NCI-H226 (cell line): ENCODE measurements at regions not wholly inside any gene's neighbourhood (a gene's known extent, or its start where the extent isn't known, plus 50 kb on each side); places are given as distances from the start of the nearest gene placed in this dataset.
"Not testable (repeated sequence)": the region's sequence is repeated elsewhere in the genome, so short reads cannot be mapped to it uniquely, and the experiment has no call there.

Source experiments
- DNase-seq: peaks from one replicate; pipeline ENCODE4 v3.0.0-alpha.2; 2015

- DNase-seq = no peak
Measured at GRCh38 chr4:103499094-103499493, 220.7 kb downstream of the TACR3 start.

- DNase-seq = peak; percentile 13
Measured at GRCh38 chr4:103498161-103499070, 221.4 kb downstream of the TACR3 start.

DNA sequence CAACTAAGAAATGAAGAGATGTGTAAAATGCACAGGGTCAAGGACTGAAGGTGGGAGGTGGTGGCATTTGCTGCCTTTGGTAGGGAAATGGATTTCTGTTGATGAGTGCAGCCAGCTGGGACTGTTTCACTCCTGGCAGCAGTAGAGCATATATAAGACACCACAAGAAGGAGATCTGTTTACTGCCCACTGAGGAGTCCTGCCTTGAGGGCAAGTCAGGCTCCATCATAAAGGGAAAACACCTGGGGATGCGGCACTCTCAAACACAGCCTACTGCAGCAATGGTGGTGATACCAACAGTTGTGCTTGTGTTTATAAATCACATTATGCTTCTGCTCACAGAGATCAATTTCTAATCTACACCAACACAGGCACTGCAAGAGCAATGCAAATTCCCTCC, 222.1 kb downstream of the TACR3 start:
- DNase-seq = no peak

GRCh38 chr4:103496800-103497199, 223.0 kb downstream of the TACR3 start:
- no peak for DNase-seq

DNA sequence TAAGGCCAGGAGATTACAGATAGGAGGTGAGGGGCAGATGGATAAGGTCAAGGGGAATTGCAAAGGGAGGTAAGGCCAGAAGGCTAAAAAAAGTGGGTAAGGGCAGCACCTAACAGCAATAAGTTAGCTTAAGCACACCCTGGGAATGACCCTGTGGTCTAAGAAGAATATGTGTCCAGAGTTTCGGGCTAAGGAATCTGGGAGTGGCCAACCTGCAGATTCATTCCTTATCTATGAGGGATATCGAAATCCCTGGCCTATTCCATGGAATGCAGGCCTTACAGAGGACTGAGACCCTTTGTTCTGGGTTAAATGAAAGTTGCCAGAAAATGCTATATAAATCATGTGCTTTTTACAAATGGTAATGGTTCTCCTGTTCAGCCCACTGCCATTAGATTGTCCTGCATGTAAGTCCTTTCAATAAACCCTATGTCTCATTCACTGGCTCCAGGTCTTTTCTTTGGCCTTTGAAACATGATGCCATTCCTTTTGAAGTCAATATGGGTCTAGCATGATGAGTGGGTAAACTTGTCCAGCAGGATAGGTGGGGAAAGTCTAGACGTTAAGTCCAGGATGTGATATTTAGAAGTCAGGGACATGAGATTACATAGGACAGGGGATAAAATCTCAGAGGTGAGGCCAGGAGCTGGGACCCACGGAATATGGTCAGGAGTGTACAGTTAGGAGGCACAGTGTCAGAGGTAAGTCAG, 226.2 kb downstream of the TACR3 start:
- DNase-seq = no peak

DNA sequence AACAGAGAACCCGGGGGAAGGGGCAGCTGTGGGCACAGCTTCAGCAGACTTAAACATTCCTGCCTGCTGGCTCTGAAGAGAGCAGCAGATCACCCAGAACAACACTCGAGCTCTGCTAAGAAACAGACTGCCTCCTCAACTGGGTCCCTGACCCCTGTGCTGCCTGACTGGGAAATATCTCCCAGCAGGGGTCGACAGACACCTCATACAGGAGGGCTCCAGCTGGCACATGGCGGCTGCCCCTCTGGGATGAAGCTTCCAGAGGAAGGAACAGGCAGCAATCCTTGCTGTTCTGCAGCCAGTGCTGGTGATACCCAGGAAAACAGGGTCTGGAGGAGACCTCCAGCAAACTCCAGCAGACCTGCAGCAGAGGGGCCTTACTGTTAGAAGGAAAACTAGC, 234.5 kb downstream of the TACR3 start:
- not testable (repeated sequence) for DNase-seq

- DNase-seq = no peak
Measured at GRCh38 chr4:103484521-103484920, 235.3 kb downstream of the TACR3 start.

DNA sequence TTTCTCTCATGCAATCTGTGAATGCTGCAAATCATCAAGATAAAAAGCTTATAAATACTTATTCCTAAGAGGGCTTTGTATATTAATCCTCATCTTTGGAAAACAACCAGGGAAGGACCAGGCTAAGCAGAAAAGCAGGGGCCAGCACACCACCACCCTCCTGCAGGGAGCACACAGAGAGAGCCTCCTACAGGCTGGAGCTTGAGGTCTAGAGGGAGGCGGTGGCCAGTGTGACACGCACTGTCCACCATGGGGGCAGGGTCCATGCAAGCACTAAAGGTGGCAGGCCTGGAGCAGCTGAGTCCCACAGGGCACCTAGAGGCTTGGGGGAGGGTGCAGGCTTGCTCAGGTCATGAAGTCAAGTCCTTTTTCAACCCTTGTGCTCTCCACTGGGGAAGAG, 236.9 kb downstream of the TACR3 start:
- DNase-seq = no peak

DNA sequence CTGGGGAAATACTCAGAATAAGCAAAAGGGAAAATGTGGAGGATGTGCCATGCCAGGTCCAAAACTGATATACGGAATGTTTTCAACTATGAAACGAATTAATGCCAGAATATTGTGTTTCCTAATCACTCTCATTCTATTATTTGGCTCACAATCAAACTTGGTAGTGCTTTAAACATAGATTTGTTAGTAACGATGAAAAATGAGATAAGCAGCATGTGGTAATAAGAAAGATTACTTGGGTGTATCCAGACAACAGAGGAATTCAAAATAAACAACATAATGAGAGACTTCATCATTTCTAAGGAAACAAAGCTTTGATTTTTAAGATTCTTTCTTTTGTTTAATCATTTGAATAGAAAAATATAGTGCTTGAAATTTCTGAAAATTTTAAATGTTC, 237.3 kb downstream of the TACR3 start:
- no peak for DNase-seq

DNA sequence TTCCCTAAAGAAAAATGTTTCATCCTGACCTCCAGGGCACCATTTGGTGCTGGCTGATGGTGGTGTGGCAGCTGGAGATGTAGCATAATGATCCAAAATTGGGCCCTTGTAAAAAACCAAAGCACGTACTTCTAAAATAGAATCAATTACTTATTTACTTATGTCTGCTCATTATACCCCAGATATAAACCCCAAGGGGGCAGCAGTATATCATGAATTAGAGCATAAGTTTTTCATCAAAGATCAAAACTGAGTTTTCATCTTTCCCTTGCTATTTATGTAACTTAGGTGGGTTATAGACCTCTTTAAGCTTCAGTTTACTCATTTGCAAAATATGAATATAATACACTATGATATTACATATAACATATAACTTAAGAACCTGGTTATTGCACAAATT, 241.1 kb downstream of the TACR3 start:
- no peak for DNase-seq

- no peak for DNase-seq
Measured at GRCh38 chr4:103478210-103478609, 241.6 kb downstream of the TACR3 start.

DNA sequence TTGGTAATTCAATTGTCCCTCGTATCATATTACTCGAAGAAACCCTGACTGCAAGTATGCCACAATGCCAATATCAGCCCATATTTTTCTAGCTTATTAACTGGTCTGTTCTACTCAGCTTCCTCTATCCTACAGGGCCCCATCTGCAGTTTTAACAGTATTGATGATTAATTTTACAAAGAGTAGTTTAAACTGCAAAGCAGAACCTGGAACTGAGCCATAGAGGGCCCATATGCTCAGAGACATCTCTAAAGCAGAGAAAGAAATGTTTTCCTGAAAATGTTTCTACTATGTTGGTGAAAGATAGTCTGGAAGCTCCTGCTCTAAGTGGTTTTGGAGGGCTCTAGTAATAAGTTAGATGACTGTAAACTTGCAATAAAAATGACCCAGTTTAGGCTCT, 259.4 kb upstream of the CENPE start:
- no peak for DNase-seq

DNA sequence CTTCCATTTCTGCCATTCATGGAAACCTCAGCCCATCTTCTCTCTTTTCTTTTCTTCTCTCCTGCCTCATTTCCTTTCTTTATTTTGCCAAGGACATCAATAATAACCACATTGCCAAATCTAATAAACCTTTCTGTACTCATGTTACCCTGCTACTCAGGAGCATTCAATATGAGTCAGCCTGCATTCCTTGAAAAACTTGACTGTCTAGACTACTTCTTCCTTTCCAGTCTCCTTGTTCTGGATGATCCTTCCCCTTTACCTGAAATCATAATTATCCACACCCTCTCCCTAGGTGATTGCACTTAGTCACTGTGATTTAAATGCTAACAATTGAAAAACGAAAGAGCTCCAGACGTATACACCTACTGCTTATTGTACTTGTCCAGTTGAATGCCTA, 253.2 kb upstream of the CENPE start:
- peak; percentile 3 for DNase-seq

DNA sequence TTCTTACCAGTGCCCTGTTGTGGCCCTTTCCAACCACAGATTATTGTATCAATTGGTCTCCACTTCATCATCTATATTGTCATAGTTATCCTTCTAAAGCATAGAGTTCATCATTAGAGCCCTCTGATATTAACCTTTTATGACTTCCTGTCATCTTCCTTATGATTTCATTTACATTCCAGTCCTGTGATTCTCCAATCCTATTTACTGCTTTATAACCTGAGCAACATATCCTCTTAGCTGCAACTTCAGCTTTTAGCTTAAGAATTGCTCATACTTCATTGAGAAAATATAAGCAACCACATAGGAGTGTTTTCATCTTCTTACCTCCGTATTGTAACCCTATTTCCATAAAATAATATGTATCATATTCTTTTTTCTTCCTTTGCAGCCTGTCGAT, 252.6 kb upstream of the CENPE start:
- DNase-seq = no peak

- DNase-seq = no peak
Measured at GRCh38 chr4:103449296-103450023, 251.3 kb upstream of the CENPE start.

- no peak for DNase-seq
Measured at GRCh38 chr4:103445377-103445776, 247.2 kb upstream of the CENPE start.

DNA sequence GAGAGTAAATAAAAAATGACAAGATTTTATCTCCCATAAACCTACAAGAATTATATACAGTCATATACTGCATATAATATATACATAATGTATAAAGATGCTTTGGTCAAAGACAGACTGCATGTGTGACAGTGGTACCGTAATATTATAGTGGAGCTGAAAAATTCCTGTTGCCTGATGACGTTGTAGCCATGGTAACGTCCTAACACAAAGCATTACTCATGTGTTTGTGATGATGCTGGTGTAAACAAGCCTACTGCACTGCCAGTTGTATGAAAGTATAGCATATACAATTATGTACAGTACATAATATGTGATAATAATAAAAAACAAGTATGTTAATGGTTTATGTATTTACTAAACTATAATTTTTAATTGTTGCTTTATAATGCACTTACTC, 245.2 kb upstream of the CENPE start:
- DNase-seq = no peak

DNA sequence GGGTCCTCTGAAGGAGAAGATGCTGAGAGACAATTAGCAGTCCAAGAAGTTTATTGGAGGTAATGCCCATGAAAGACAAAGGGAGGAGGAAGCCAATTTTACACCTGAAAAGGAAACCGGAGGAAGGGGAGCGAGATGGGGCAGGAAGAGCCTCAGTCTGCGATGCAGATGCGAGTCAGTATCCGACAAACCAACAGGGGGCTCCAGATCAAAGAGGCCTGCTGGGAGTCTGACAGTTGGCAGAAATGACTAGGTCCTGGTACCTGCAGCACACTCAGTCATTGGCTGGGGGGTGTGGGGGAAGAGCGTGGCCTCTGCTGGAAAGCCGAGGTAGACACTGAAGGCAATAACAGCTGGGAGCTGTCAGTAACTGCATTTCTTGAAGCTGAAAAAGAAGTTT, 231.1 kb upstream of the CENPE start:
- no peak for DNase-seq

DNA sequence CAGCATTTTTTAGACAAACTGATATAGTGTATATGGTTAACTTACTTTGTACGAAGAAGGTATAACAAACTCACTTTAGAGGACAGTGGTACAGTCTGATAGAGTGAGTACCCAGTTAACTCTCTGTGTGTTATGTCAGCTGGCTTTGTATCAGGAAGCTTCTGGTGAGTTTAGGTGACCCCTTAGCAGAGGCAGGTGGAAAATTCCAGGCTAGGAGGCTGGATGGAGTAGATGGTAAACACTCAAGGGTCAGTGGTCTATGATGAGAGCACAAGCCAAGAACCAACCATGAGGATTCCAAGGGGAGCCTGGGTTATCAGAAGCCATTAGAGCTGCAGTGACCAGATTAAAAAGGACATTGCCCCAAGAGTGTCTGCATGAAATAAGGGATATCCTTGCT, 227.3 kb upstream of the CENPE start:
- DNase-seq = no peak

DNA sequence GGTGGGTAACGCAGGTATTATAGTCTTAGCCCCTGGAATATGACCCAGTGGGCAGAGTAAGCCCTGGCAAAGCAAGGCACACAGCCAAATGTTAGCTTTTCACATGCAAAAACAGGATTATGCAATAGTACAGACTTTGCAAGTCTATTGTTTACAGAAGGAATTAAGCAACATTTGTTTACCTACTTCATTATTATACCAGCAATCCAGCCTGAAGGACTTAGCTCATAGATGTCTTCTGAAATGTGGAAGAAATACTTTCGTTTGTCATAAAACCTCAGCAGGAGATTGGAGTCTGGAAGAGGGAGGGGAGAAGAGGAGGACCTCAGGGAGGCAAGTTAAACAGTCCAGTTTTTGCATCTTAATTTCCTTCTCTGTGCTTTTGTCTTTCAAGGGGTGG, 226.7 kb upstream of the CENPE start:
- no peak for DNase-seq

DNA sequence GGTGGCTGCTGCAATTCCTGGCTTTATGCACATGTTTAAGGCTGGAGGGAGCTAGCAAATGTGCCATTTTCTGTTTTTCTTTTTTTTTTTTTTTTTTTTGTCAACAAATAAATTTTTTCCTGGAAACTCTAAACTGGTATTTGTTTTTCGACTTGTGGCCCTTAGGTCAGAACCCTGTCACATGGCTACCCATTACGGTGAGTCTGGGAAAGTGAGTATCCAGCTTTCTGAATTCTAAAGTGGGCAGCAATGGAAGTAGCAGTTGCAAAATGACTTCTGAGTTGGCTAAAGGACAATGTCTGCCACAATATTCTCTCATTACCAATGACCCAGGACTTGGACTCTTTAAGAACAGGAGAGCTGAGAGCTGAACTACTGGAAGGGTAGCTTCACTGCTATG, 225.1 kb upstream of the CENPE start:
- no peak for DNase-seq

- DNase-seq = no peak
Measured at GRCh38 chr4:103422467-103423219, 224.5 kb upstream of the CENPE start.

GRCh38 chr4:103415801-103416200, 217.7 kb upstream of the CENPE start:
- no peak for DNase-seq
